HG03432 (cell line): ENCODE measurements at regions not wholly inside any gene's neighbourhood (a gene's known extent, or its start where the extent isn't known, plus 50 kb on each side); places are given as distances from the start of the nearest gene placed in this dataset.

Experiments
- ATAC-seq: cut with Tn5 transposase; IDR thresholded peaks from one replicate; pipeline ENCODE4 v1.9.1; 2021; ENCODE audit warnings: mild to moderate bottlenecking, moderate library complexity; ENCODE audit not compliant: unreplicated experiment

DNA sequence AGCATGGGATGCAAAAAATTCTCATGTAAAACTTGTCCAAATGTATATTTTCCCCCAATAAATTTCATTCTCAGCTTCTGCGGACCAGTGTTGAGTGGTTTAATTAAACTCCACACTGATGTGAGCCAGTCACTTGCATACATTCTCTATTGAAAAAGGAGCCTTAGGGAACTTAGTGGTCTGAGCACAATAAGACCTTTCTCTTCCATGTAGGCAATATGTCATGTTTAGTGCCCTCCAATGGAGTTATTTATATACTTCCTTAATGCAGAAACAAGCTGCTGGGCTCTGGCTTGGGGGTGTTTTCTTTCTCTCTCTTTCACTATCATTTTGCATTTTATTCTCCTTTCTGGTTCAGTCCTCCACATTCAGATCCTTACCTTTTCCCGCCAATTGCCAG lies 196.9 kb downstream of the ANAPC10 start:
- no peak for ATAC-seq

GRCh38 chr4:144902614-144903013 lies 195.4 kb downstream of the ANAPC10 start:
- ATAC-seq: peak; percentile 56

- no peak for ATAC-seq
These were observed 193.9 kb downstream of the ANAPC10 start for GRCh38 chr4:144903953-144904711.

DNA sequence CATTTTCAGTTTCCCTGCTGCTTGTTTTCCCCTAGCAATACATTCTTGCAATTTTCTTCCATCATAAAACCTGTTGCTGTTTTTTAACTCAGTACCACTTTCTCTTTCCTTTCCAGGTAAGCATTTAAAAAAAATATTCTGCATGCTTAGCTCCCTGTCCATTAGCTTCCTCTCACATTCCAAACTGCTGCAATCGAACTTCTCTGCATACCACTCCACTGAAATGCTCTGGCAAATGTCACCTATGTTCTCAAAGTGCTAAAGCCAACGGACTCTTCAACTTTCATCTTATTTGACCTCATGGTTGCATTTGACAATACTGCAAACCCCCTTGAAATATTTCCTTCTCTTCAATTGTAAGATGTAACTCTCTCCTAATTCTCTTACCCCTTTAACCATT lies 192.7 kb downstream of the ANAPC10 start:
- ATAC-seq: no peak

- peak; percentile 69 for ATAC-seq
These were observed 191.6 kb downstream of the ANAPC10 start for GRCh38 chr4:144906181-144906925.

DNA sequence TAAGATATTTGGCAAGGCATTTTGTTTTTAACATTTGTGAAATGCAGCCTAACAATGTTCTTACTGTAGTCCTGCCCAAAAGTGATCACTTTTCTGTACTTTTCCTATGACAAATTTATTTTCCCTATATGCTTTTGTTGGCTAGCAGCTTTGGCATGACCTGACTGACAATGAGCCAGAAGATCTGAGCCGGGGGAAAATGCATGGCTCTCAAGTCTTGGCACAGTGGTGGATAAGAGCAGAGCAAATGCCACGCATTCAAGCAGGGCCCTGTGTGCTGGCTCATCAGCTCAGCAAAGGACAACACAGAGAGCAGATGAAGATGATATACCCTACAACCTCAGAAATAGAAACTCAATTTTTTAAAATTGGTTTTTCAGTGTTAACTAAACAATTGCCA lies 187.3 kb downstream of the ANAPC10 start:
- no peak for ATAC-seq
